HG02571 (cell line): ENCODE measurements at regions not wholly inside any gene's neighbourhood (a gene's known extent, or its start where the extent isn't known, plus 50 kb on each side); places are given as distances from the start of the nearest gene placed in this dataset.

ENCODE experiments used
- ATAC-seq: cut with Tn5 transposase; IDR thresholded peaks from one replicate; pipeline ENCODE4 v1.9.1; 2021; ENCODE audit warnings: mild to moderate bottlenecking, moderate library complexity; ENCODE audit not compliant: unreplicated experiment

DNA sequence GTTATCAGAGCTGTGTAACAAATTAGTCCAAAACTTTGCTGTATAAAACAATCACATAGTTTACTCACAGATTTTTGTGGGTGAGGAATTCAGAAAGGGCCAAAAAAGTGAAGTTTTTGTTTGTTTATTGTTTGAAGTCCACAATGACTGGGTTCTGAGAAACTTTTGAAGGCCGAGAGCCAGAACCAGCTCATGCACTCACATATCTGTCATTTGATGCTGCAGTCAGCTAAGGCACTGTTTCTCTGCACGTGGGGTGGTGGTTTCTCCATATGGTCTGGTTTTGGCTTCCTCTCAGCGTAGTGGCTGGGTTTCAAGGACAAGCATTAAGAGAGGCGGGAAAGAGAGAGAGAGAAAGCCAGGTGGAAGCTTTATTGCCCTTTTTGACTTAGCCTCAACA is 131.8 kb downstream of the TWIST2 start:
- no peak for ATAC-seq

DNA sequence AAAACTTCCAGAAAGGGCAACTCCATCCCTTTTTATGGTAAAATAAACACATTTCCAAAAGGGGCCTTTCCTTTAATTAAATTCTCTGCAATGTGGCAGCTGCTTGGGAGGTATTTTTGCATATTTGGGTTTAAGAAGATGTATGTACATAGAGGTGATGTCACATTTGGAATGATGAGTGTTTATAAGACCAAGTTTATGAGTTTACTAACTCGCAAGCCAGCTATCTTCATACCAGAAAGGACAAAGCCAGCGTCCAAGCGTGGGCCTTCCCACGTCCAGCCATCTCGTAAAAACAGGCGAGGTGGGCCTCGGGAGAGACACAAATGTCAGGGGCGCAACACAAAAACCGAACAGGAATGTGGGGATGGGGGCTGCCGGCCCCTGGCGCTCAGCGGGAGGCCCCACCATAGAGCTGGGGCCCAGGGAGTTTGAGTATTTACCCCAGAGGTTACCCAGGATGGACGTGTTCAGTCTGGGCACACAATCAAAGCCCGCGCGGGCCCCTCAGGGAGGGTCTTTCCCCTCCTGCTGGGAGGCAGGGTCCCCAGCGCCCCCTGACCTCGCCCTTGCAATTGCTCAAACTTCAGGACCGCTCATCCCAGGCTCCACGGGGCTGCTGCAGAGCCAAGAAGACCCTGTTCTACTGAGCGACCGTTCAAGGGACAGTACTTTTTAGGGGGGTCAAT is 137.3 kb downstream of the TWIST2 start:
- ATAC-seq, result no peak

DNA sequence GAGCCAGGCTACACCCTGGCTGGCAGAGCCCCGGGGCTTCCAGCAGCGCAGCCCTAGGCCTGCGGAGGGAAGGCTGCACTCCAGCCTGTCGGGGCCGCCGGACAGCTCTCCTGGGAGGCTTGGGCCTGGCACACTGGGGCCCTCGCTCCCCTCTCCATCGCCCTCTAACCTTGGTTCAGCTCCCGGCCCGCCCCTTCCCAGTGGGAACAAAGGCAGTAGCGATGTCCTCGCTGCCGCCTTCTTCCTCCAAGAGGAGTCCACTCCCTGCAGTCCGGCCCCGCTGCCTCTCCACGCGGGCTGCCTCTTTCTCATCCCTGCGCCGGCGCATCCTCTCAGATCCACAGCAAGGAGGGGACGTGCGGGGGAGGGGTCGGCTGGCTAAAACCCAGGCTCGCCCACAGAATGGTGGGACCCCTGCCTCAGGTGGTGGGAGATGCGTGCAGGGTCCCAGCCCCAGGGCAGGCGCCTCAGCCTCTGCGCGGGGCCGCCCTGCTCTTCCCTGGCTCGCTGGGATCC is 138.1 kb downstream of the TWIST2 start:
- no peak for ATAC-seq

DNA sequence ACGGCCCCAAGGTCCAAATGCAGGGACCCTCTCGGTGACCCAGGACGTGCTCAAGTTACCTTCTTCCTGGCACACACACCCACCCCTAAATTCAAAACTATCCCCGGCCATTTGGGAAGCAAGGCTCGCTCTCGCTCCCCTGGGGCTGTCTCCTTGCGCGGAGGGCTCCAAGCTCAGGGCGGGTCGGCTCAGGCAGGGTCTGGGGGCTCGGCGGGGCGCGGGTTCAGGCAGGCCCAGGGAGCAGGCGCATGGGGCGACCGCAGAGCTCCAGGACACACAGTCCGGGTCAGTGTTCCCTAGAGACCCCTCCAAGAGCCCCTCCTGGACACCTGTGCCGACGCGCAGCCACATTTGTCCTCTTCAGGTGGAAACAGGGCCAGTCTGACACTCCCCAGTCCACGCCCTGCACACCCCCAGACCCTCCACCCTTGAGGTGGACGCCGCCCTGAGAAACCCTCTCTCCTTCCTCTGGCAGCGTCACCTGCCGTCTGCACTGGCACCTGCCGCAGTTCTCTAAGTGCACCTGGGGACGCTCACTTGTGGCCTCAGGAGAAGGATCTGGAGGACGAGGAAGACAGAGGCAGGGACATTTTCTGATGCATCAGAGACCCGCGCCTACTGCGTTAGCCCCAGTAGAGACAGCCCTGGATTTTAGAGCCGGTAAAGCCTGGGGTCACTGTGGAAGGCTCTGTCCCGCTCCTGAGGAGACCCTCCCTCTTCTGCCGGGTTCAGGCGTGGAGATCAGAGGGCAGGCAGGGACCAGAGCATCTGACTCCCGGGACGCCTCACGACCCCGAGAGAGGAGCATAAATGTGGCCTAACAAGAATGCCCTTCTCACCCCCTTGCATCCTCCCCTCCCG is 138.8 kb downstream of the TWIST2 start:
- ATAC-seq, result no peak

DNA sequence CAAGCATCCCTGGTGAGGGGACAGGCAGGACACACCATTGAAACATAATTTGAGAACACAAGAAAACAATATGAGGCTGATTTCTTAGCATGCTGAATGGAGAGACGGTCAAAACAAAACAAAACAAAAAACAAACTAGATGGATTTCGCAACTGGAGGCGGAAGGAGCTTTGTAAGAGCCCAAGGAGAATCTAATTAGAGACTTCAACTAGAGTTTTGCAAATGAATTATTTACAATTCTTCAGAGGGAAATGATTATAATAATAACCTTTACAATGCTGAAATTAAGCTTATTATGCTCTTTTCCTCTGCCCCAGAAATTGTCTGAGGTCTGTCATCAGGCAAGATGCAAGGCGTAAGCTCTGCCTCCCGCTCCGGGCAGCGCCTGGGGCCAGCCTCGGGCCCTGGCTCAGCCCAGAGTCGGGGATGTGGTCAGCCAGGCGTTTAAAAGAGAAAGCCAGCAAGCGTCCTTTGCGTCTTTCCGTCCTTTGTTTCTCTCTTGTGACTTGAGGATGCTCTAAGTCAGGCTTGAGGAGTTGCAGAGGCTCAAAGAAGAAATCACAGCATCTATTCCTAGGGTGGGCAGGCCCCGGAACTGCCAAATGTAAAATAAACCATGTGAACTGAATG is 139.6 kb downstream of the TWIST2 start:
- ATAC-seq, result no peak

DNA sequence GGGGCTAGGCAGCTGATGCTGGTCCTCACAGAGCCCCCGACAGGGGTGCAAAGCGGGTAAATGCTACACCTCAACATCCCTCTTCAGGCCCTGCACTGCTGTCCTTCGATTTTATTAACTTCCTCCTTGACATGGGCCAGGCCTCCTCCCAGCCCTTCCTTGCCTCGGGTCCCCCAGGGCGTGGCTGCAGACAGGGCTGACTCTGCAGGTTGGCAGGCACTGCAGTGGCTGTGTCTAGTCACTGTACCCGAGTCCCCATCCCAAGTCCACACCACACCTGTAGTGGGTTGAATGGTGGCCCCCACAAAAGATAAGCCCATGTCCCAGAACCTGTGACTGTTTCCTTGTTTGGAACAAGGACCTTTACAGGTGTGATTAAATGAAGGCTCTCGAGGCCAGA is 140.2 kb downstream of the TWIST2 start:
- no peak for ATAC-seq

DNA sequence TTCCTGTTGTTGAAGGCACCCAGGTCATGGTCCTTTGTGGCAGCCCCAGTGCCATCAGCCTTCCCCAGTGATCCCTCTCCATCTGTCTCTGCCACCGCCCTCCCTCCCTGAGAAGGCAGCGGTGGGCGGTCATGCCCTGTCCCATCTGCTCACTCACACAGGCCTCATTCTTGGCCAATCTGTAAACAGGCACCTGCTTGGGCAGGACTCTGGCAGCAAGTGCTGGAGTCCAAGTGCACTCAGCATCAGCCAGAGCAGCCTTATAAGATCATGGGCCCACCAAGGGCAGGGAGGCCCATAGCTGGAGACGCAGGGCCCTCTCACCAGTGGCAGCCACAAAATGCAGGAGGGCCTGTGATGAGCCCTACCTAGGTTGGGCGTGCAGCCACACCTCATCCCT is 140.9 kb downstream of the TWIST2 start:
- ATAC-seq, result no peak

DNA sequence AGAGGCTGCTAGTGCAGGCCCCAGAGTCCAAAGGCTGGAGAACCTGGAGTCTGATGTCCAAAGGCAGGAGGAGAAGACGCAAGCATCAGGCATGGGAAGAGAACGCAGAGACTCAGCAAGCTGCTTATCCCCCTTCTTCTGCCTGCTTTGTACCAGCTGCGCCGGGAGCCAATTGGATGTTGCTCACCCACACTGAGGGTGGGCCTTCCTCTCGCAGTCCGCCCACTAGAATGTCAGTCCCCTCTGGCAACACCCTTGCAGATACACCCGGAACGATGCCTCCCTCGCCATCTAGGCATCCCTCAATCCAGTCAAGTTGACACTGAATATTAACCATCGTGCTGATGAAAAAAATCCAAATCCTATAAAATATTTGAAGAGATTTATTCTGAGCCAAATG is 141.6 kb downstream of the TWIST2 start:
- no peak for ATAC-seq

DNA sequence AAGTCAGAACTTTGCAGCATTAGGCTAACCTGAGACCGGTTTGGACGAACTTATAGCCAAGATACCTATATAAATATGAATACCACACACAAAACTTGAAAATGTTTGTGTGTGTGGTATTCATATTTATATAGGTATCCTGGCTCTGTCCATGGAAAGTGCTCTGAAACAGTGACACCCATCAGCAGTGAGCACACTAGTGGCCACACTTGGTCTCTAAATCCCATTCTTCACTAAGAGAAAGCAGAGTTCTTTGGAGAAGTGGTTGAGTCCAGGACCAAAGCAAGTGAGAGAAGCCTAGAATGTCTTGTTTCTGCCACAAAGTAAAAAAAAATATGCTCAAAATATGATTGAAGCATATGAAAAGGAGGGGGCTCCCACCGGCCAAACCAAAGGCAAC is 146.5 kb downstream of the TWIST2 start:
- ATAC-seq, result no peak

DNA sequence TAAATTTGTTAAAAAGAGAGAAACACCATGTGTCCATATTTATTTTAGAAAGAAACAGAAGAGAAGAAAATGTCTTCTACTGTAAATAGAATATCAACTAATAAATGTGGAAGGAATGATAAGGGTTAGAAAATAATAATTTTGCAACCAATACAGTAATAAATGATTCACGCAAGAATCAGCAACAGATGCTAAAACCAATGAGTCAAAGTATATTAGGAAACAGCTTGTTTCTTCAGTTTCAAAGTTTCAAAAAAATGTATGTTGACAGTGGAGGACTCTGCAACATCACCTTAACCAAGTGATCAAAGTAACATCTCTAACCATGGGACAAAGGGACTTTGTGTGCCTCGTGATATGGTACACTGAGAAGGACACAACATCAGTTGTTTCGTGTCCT is 147.0 kb downstream of the TWIST2 start:
- no peak for ATAC-seq

DNA sequence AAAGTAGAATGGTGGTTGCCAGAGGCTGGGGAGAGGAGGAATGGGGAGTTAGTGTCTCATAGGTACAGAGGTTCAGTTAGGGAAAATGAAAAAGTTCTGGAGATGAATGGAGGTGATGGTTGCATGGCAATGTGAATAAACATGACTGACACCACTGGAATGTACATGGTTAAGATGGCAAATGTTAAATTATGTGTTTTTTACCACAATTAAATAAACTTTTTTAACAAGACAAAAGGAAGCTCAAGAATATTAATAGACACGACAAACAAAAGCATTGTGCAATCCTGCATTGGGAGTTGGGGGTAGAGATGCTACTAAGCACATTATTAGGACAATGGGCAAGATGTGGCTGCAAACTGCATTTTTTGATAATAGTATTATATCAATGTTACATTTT is 147.7 kb downstream of the TWIST2 start:
- ATAC-seq, result no peak

DNA sequence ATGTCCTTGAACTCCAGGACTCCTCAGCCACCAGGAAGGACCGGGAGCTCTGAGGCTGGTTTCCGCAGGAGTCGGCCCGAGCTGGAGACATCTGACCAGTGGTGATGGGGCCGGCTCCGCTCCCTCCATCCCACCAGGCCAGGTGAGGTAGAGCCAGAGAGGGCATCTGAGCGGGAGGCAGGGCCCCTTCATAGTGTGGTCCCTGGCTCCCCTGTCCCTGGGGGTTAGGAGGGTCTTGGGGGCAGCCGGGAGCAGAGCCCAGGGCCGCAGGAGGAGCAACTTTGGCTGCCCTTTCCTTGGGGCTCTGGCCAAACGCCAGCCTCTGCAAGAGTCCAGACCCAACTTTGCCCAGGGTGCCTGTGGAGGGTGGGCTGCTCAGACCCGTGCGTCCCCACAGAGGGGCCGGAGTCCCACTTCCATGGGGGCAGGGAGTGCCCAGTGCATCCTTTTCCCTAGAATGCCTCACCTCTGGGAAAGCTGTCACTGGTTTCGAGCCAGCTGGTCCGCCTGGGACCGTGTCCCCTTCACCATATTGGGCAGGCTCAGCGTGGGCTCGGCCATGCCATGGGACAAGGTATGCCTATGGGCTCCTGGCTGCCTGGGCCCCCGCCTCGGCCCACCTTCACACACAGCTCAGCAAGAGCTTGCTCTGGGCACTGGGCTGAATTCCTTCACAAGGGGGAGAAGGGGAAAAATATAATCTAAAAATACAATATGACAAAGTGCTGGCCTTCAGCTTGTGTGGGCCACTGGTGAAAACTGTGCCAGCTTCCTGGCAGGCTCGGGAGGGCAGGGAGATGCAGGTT is 148.6 kb downstream of the TWIST2 start:
- ATAC-seq, result no peak

DNA sequence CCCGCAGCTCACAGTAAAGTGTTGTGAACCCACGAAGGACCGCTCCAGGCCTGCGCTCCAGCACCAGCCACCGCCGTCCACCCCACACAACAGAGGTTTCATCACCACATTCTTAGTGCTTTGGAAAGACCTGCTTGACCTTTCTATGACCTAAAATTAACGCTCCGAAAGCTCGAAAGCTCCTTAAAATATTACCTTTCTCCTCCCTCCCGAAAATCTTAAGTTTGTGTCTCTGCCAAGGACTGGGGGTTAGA is 149.2 kb downstream of the TWIST2 start:
- no peak for ATAC-seq

DNA sequence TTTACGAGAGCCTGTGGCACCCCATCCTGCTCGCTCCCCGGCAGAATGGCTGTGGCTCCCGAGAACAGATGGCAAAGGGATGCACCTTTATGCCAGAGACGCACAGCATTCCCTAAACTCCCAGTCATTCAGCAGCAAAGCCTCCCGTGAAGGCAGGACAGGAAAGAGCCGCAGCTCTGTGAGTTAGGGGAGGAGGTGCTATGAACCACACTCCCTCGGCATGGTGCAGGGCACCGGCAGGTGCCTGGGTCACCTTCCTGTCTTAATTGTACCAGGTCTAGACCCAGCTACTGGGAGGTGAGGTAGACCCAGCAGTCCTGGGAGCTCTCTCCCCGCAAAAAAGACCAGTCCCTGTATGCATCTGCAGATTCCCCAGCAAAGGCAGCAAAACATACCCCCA is 149.8 kb downstream of the TWIST2 start:
- no peak for ATAC-seq
